HG03159 (cell line): ENCODE measurements at regions not wholly inside any gene's neighbourhood (a gene's known extent, or its start where the extent isn't known, plus 50 kb on each side); places are given as distances from the start of the nearest gene placed in this dataset.
A peak's percentile ranks its signal among the peaks of the same experiment; 100 is the strongest.
"Not testable (repeated sequence)": the region's sequence is repeated elsewhere in the genome, so short reads cannot be mapped to it uniquely, and the experiment has no call there.

ENCODE experiments used
- ATAC-seq: cut with Tn5 transposase; IDR thresholded peaks from one replicate; pipeline ENCODE4 v1.9.1; 2021; ENCODE audit warnings: mild to moderate bottlenecking, moderate library complexity; ENCODE audit not compliant: unreplicated experiment

GRCh38 chr15:96207377-96208006, 123.0 kb upstream of the NR2F2 start:
- ATAC-seq = no peak

GRCh38 chr15:96209285-96209735, 121.2 kb upstream of the NR2F2 start:
- ATAC-seq = no peak

GRCh38 chr15:96213045-96213444, 117.5 kb upstream of the NR2F2 start:
- ATAC-seq = no peak

GRCh38 chr15:96213896-96214295, 116.6 kb upstream of the NR2F2 start:
- ATAC-seq = no peak

- ATAC-seq = not testable (repeated sequence)
These were observed 114.0 kb upstream of the NR2F2 start for GRCh38 chr15:96216481-96216880.

GRCh38 chr15:96217983-96218382, 112.5 kb upstream of the NR2F2 start:
- no peak for ATAC-seq

- no peak for ATAC-seq
These were observed 111.7 kb upstream of the NR2F2 start for GRCh38 chr15:96218623-96219455.

GRCh38 chr15:96219681-96220080, 110.8 kb upstream of the NR2F2 start:
- ATAC-seq = no peak

GRCh38 chr15:96220657-96221056, 109.8 kb upstream of the NR2F2 start:
- no peak for ATAC-seq

- ATAC-seq = no peak
These were observed 107.5 kb upstream of the NR2F2 start for GRCh38 chr15:96222981-96223380.

- ATAC-seq = no peak
These were observed 106.6 kb upstream of the NR2F2 start for GRCh38 chr15:96223939-96224338.

GRCh38 chr15:96225642-96226259, 104.7 kb upstream of the NR2F2 start:
- no peak for ATAC-seq

GRCh38 chr15:96230526-96231181, 99.8 kb upstream of the NR2F2 start:
- ATAC-seq = no peak

- no peak for ATAC-seq
These were observed 98.2 kb upstream of the NR2F2 start for GRCh38 chr15:96232335-96232734.

GRCh38 chr15:96234109-96234892, 96.2 kb upstream of the NR2F2 start:
- ATAC-seq = peak; percentile 71

- ATAC-seq = no peak
These were observed 93.5 kb upstream of the NR2F2 start for GRCh38 chr15:96237002-96237401.

GRCh38 chr15:96242761-96243160, 87.7 kb upstream of the NR2F2 start:
- ATAC-seq = no peak

GRCh38 chr15:96243701-96244100, 86.8 kb upstream of the NR2F2 start:
- no peak for ATAC-seq

- ATAC-seq = no peak
These were observed 85.2 kb upstream of the NR2F2 start for GRCh38 chr15:96245252-96245651.

- ATAC-seq = no peak
These were observed 84.4 kb upstream of the NR2F2 start for GRCh38 chr15:96246057-96246456.
